Thyroid gland (tissue), 4 donors: ENCODE measurements at regions not wholly inside any gene's neighbourhood (a gene's known extent, or its start where the extent isn't known, plus 50 kb on each side); places are given as distances from the start of the nearest gene placed in this dataset.

Experiments used
- CTCF ChIP-seq, 6 experiments: fragments of 200-600 bp in 3 of 6; fragments of 450-650 bp in 3 of 6; sonication (generic) in 3 of 6; IDR thresholded peaks; one replicate each; pipeline ENCODE4 v1.5.1; 2016 to 2019; ENCODE audit warnings: antibody characterized with exemption in 6 of 6, mild to moderate bottlenecking in 2 of 6, inconsistent platforms in 1 of 6, moderate library complexity in 1 of 6
- POLR2A ChIP-seq, 2 donors: fragments of 450-650 bp; IDR thresholded peaks; one replicate each; pipeline ENCODE4 v1.6.1; 2017; ENCODE audit warnings: antibody characterized with exemption in 2 of 2, mild to moderate bottlenecking in 2 of 2, moderate library complexity in 1 of 2

- TF ChIP-seq CTCF (IDR thresholded peaks at IDR 0.05): no peak
- no peak for TF ChIP-seq POLR2A (IDR thresholded peaks at IDR 0.05)
These were observed 671.5 kb downstream of the DHX35 start for GRCh38 chr20:39633689-39634088.
